SK-N-SH treated with all-trans-retinoic acid at 6 μM for 48 hours (cell line): ENCODE measurements at regions not wholly inside any gene's neighbourhood (a gene's known extent, or its start where the extent isn't known, plus 50 kb on each side); places are given as distances from the start of the nearest gene placed in this dataset.

ENCODE experiments used
- ATAC-seq: fragments of 200-7000 bp; cut with Tn5 transposase; 3 replicates; pipeline ENCODE4 v1.9.1; 2020; ENCODE audit warnings: mild to moderate bottlenecking, moderate library complexity
- CREB5 ChIP-seq: fragments of 250-450 bp; sonication (Bioruptor Pico); IDR thresholded peaks from 2 replicates; pipeline ENCODE4 v1.5.1; 2020; ENCODE audit warnings: low read depth, mild to moderate bottlenecking, moderate library complexity
- CSRNP3 ChIP-seq: fragments of 250-450 bp; sonication (Bioruptor Pico); IDR thresholded peaks from 2 replicates; pipeline ENCODE4 v1.5.1; 2021; ENCODE audit warnings: mild to moderate bottlenecking, moderate library complexity
- GLIS3 ChIP-seq: fragments of 250-450 bp; sonication (Bioruptor Pico); IDR thresholded peaks from 2 replicates; pipeline ENCODE4 v1.5.0; 2020; ENCODE audit warnings: mild to moderate bottlenecking, moderate library complexity
- OSR1 ChIP-seq: fragments of 250-450 bp; sonication (Bioruptor Pico); IDR thresholded peaks from 2 replicates; pipeline ENCODE4 v1.8.0; 2022; ENCODE audit warnings: moderate library complexity, mild to moderate bottlenecking, inconsistent platforms
- PATZ1 ChIP-seq: fragments of 250-450 bp; sonication (Bioruptor Pico); IDR thresholded peaks from 2 replicates; pipeline ENCODE4 v1.8.0; 2020; ENCODE audit warnings: mild to moderate bottlenecking, moderate library complexity, borderline replicate concordance
- POU6F1 ChIP-seq: fragments of 250-450 bp; sonication (Bioruptor Pico); IDR thresholded peaks from 2 replicates; pipeline ENCODE4 v1.8.0; 2021; ENCODE audit warnings: low read depth, mild to moderate bottlenecking, moderate library complexity, borderline replicate concordance
- PPARA ChIP-seq: fragments of 250-450 bp; sonication (Bioruptor Pico); IDR thresholded peaks from 2 replicates; pipeline ENCODE4 v1.5.0; 2020; ENCODE audit warnings: mild to moderate bottlenecking, borderline replicate concordance
- RARB ChIP-seq: fragments of 250-450 bp; sonication (Bioruptor Pico); IDR thresholded peaks from 2 replicates; pipeline ENCODE4 v1.8.0; 2021; ENCODE audit warnings: mild to moderate bottlenecking, moderate library complexity
- SNAI2 ChIP-seq: fragments of 250-450 bp; sonication (Bioruptor Pico); IDR thresholded peaks from 2 replicates; pipeline ENCODE4 v1.5.0; 2020; ENCODE audit warnings: mild to moderate bottlenecking, moderate library complexity
- TCF4 ChIP-seq: fragments of 250-450 bp; sonication (Bioruptor Pico); IDR thresholded peaks from 2 replicates; pipeline ENCODE4 v1.8.0; 2021; ENCODE audit warnings: mild to moderate bottlenecking, moderate library complexity, borderline replicate concordance
- TOX ChIP-seq: fragments of 250-450 bp; sonication (Bioruptor Pico); IDR thresholded peaks from 2 replicates; pipeline ENCODE4 v1.8.0; 2021; ENCODE audit warnings: mild to moderate bottlenecking, moderate library complexity, borderline replicate concordance
- TSHZ2 ChIP-seq: fragments of 250-450 bp; sonication (Bioruptor Pico); IDR thresholded peaks from 2 replicates; pipeline ENCODE4 v1.5.0; 2020; ENCODE audit warnings: mild to moderate bottlenecking, moderate library complexity
- ZC3H10 ChIP-seq: fragments of 250-450 bp; sonication (Bioruptor Pico); IDR thresholded peaks from 2 replicates; pipeline ENCODE4 v1.5.1; 2021; ENCODE audit warnings: mild to moderate bottlenecking, moderate library complexity
- ZFP3 ChIP-seq: fragments of 250-450 bp; sonication (Bioruptor Pico); IDR thresholded peaks from 2 replicates; pipeline ENCODE4 v1.5.0; 2020; ENCODE audit warnings: mild to moderate bottlenecking, moderate library complexity
- ZNF70 ChIP-seq: fragments of 450-650 bp; formaldehyde crosslinking; IDR thresholded peaks from 2 replicates; pipeline ENCODE4 v1.5.0; 2020; ENCODE audit warnings: mild to moderate bottlenecking, moderate library complexity

GRCh38 chr16:85419503-85420408, 193.4 kb upstream of the GSE1 start:
- TF ChIP-seq TSHZ2 (CRISPR knock-in tag): no peak
- TF ChIP-seq PATZ1 (CRISPR knock-in tag): no peak
- ATAC-seq: no peak

- ATAC-seq: no peak
- TF ChIP-seq ZNF70 (CRISPR knock-in tag) (no peak), CSRNP3 (CRISPR knock-in tag) (no peak), PPARA (CRISPR knock-in tag) (no peak), OSR1 (CRISPR knock-in tag) (no peak), SNAI2 (CRISPR knock-in tag) (no peak), CREB5 (CRISPR knock-in tag) (no peak), TCF4 (no peak), TSHZ2 (CRISPR knock-in tag) (no peak), RARB (CRISPR knock-in tag) (no peak), ZFP3 (CRISPR knock-in tag) (no peak), POU6F1 (no peak), ZC3H10 (no peak), GLIS3 (CRISPR knock-in tag) (no peak), TOX (CRISPR knock-in tag) (no peak)
Observed at GRCh38 chr16:85420501-85421337, 192.4 kb upstream of the GSE1 start.
